ENCODE measurements at regions not wholly inside any gene's neighbourhood (a gene's known extent, or its start where the extent isn't known, plus 50 kb on each side); places are given as distances from the start of the nearest gene placed in this dataset.

- TF ChIP-seq CTCF (IDR thresholded peaks at IDR 0.05), result no peak
- TF ChIP-seq POLR2A (IDR thresholded peaks at IDR 0.05), result no peak
- TF ChIP-seq POLR2AphosphoS5 (IDR thresholded peaks at IDR 0.05; ENCODE audit: insufficient read depth in 1 of 2, low read depth in 1 of 2), result no peak
Observed at GRCh38 chr2:240296104-240296406, 139.4 kb upstream of the GPC1 start.
